Trophoblast cell (in vitro differentiated cells and primary cell): ENCODE measurements at regions not wholly inside any gene's neighbourhood (a gene's known extent, or its start where the extent isn't known, plus 50 kb on each side); places are given as distances from the start of the nearest gene placed in this dataset.

Experiments
- DNase-seq, 2 donors: peaks; one replicate each; pipeline ENCODE4 v3.0.0-alpha.2; 2016
- H2AFZ ChIP-seq: 2 replicates; pipeline ENCODE4 v1.6.1; 2013; ENCODE audit warnings: low read length, moderate library complexity, mild to moderate bottlenecking; ENCODE audit not compliant: insufficient read depth, poor library complexity
- H2AK5ac ChIP-seq: 2 replicates; pipeline ENCODE4 v1.6.1; 2013; ENCODE audit warnings: mild to moderate bottlenecking, low read length
- H2BK120ac ChIP-seq: 2 replicates; pipeline ENCODE4 v1.6.1; 2013; ENCODE audit warnings: low read length, mild to moderate bottlenecking, moderate library complexity; ENCODE audit not compliant: insufficient read depth, poor library complexity
- H2BK12ac ChIP-seq: 2 replicates; pipeline ENCODE4 v1.6.1; 2013; ENCODE audit warnings: mild to moderate bottlenecking, low read length, moderate library complexity
- H2BK5ac ChIP-seq: 2 replicates; pipeline ENCODE4 v1.6.1; 2013; ENCODE audit warnings: low read length, low read depth, moderate library complexity, mild to moderate bottlenecking; ENCODE audit not compliant: poor library complexity
- H3K14ac ChIP-seq: 2 replicates; pipeline ENCODE4 v1.6.1; 2013; ENCODE audit warnings: mild to moderate bottlenecking, low read length
- H3K18ac ChIP-seq: 2 replicates; pipeline ENCODE4 v1.6.1; 2013; ENCODE audit warnings: mild to moderate bottlenecking, low read length
- H3K23ac ChIP-seq: 2 replicates; pipeline ENCODE4 v1.6.1; 2013; ENCODE audit warnings: low read length
- H3K27ac ChIP-seq: 2 replicates; pipeline ENCODE4 v1.5.1; 2013; ENCODE audit warnings: low read depth, mild to moderate bottlenecking, inconsistent platforms, low read length, moderate library complexity
- H3K27me3 ChIP-seq: 2 replicates; pipeline ENCODE4 v1.6.1; 2013; ENCODE audit warnings: inconsistent platforms, mild to moderate bottlenecking, low read length, moderate library complexity; ENCODE audit not compliant: insufficient read depth
- H3K36me3 ChIP-seq, 2 experiments: 1 replicate in 1 of 2; 2 replicates in 1 of 2; pipeline ENCODE4 v1.6.1; 2013; ENCODE audit warnings: low read length in 2 of 2, mild to moderate bottlenecking in 2 of 2, moderate library complexity in 1 of 2; ENCODE audit not compliant: insufficient read depth in 2 of 2, control insufficient read depth in 1 of 2
- H3K4ac ChIP-seq: 2 replicates; pipeline ENCODE4 v1.6.1; 2013; ENCODE audit warnings: low read depth, mild to moderate bottlenecking, low read length, moderate library complexity
- H3K4me1 ChIP-seq, 2 experiments: 1 replicate in 1 of 2; 2 replicates in 1 of 2; pipeline ENCODE4 v1.6.1; 2013; ENCODE audit warnings: low read length in 2 of 2, mild to moderate bottlenecking in 2 of 2, moderate library complexity in 1 of 2; ENCODE audit not compliant: insufficient read depth in 2 of 2, control insufficient read depth in 1 of 2
- H3K4me2 ChIP-seq: 2 replicates; pipeline ENCODE4 v1.6.1; 2013; ENCODE audit warnings: inconsistent platforms, mild to moderate bottlenecking, low read length, moderate library complexity
- H3K4me3 ChIP-seq: 2 replicates; pipeline ENCODE4 v1.5.1; 2013; ENCODE audit warnings: mild to moderate bottlenecking, low read depth, low read length, inconsistent platforms
- H3K79me1 ChIP-seq: one replicate; pipeline ENCODE4 v1.6.1; 2013; ENCODE audit warnings: low read length
- H3K79me2 ChIP-seq: 2 replicates; pipeline ENCODE4 v1.6.1; 2013; ENCODE audit warnings: low read length, mild to moderate bottlenecking; ENCODE audit not compliant: control insufficient read depth, insufficient read depth, poor library complexity
- H3K9ac ChIP-seq: 2 replicates; pipeline ENCODE4 v1.6.1; 2013; ENCODE audit warnings: mild to moderate bottlenecking, low read length
- H3K9me3 ChIP-seq: 2 replicates; pipeline ENCODE4 v1.6.1; 2013; ENCODE audit warnings: low read depth, mild to moderate bottlenecking, control low read depth, inconsistent platforms, low read length; ENCODE audit not compliant: insufficient read depth
- H4K12ac ChIP-seq: 2 replicates; pipeline ENCODE4 v1.6.1; 2013; ENCODE audit warnings: low read depth, mild to moderate bottlenecking, low read length, moderate library complexity
- H4K8ac ChIP-seq: 2 replicates; pipeline ENCODE4 v1.6.1; 2013; ENCODE audit warnings: low read depth, mild to moderate bottlenecking, low read length, moderate library complexity
- H4K91ac ChIP-seq: one replicate; pipeline ENCODE4 v1.6.1; 2013; ENCODE audit warnings: low read depth, mild to moderate bottlenecking, low read length, moderate library complexity
- WGBS: extraction: QIAGEN DNeasy Blood & Tissue Kit; methylation state at CpG from one replicate; pipeline ENCODE4 v1.1.7; 2013; ENCODE audit warnings: missing lambda C conversion rate; ENCODE audit not compliant: insufficient read length, insufficient coverage; ENCODE audit errors: extremely low coverage; 5-methylcytosine and 5-hydroxymethylcytosine counted together

GRCh38 chr2:37851428-37851827 is 73.7 kb upstream of the RMDN2 start:
- Histone ChIP-seq H3K4ac (no peak overlapping the region), H3K36me3 (no peaks in the 10 kb centered on the region), H2BK5ac (no peak overlapping the region), H3K14ac (no peak overlapping the region), H3K79me1 (no peaks in the 10 kb centered on the region), H4K12ac (no peak overlapping the region), H4K8ac (no peak overlapping the region), H3K18ac (no peak overlapping the region), H3K23ac (no peak overlapping the region), H3K79me2 (no peaks in the 10 kb centered on the region), H3K27me3 (no peaks in the 10 kb centered on the region), H3K4me2 (no peak overlapping the region), H3K4me1 (peaks cover 0 to 2% of the 10 kb centered on the region in 2 experiments), H4K91ac (no peak overlapping the region), H3K4me3 (no peak overlapping the region), H2AK5ac (no peak overlapping the region), H3K9ac (no peak overlapping the region), H2AFZ (no peak overlapping the region), H2BK12ac (no peak overlapping the region), H3K27ac (no peak overlapping the region), H3K9me3 (no peaks in the 10 kb centered on the region), H2BK120ac (no peak overlapping the region)
- no peak for DNase-seq
- WGBS = no CpG with 5 or more reads among the region's 4 CpGs

DNA sequence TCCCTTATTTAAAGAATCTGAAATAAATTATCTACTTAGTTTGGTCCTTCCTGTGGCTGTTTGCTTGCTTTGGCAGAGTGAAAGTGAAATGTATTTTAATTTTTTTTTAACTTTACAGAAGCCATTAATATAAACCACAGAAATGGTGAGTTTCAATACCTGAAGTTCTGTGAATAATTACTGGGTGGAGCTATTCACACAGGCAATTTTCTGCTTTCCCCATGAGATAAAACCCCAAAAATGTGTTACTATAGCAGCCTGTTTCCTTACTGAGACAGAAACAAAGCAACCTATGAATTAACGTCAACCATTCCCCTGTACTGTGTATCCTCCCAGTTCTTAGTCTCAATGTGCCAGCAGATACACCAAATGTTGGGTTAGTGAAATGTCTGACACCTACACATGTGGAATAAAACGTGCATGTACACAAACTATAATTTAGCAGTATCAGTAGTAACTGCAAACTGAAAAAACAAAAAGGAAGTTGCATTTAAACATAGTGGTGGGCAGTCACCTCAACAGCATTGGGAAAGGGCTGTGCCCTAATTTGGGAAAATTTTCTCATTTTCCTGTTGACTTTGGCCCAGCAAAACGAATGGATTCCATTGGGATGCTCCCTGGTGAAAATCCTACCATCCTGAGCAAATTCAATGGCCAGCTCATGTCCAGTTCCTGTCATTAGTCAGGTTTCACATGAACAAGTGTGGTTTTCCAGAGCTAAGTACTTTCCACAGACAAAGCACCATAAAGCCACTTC is 73.1 kb upstream of the RMDN2 start:
- DNase-seq = no peak
- WGBS = no CpG with 5 or more reads among the region's 3 CpGs
- no peak overlapping the region for H3K9ac ChIP-seq
- H3K4me1 ChIP-seq = peaks cover 0 to 2% of the 10 kb centered on the region in 2 experiments
- no peak overlapping the region for H3K4ac ChIP-seq
- no peak overlapping the region for H4K12ac ChIP-seq
- H3K27ac ChIP-seq = no peak overlapping the region
- no peaks in the 10 kb centered on the region for H3K79me1 ChIP-seq
- H3K79me2 ChIP-seq = no peaks in the 10 kb centered on the region
- H2BK5ac ChIP-seq = no peak overlapping the region
- H4K8ac ChIP-seq = no peak overlapping the region
- no peak overlapping the region for H3K4me2 ChIP-seq
- no peak overlapping the region for H2AFZ ChIP-seq
- no peaks in the 10 kb centered on the region for H3K36me3 ChIP-seq
- no peak overlapping the region for H3K18ac ChIP-seq
- H3K4me3 ChIP-seq = no peak overlapping the region
- H2BK12ac ChIP-seq = no peak overlapping the region
- no peaks in the 10 kb centered on the region for H3K9me3 ChIP-seq
- H3K27me3 ChIP-seq = no peaks in the 10 kb centered on the region
- no peak overlapping the region for H3K23ac ChIP-seq
- H4K91ac ChIP-seq = no peak overlapping the region
- H2BK120ac ChIP-seq = no peak overlapping the region
- no peak overlapping the region for H2AK5ac ChIP-seq
- H3K14ac ChIP-seq = no peak overlapping the region

GRCh38 chr2:37852585-37853014 is 72.5 kb upstream of the RMDN2 start:
- H3K4me1 ChIP-seq = peaks cover 0 to 3% of the 10 kb centered on the region in 2 experiments
- no CpG with 5 or more reads among the region's 1 CpG for WGBS
- no peak overlapping the region for H2BK12ac ChIP-seq
- no peak overlapping the region for H2AK5ac ChIP-seq
- no peak overlapping the region for H3K9ac ChIP-seq
- H3K27me3 ChIP-seq = no peaks in the 10 kb centered on the region
- H3K27ac ChIP-seq = no peak overlapping the region
- no peak overlapping the region for H4K8ac ChIP-seq
- no peak overlapping the region for H4K91ac ChIP-seq
- no peak overlapping the region for H2BK120ac ChIP-seq
- H3K14ac ChIP-seq = no peak overlapping the region
- no peak overlapping the region for H2BK5ac ChIP-seq
- H3K36me3 ChIP-seq = no peaks in the 10 kb centered on the region
- H2AFZ ChIP-seq = no peak overlapping the region
- no peak overlapping the region for H4K12ac ChIP-seq
- no peaks in the 10 kb centered on the region for H3K79me1 ChIP-seq
- no peak overlapping the region for H3K18ac ChIP-seq
- H3K79me2 ChIP-seq = no peaks in the 10 kb centered on the region
- H3K23ac ChIP-seq = no peak overlapping the region
- no peaks in the 10 kb centered on the region for H3K9me3 ChIP-seq
- no peak overlapping the region for H3K4me2 ChIP-seq
- no peak overlapping the region for H3K4me3 ChIP-seq
- no peak overlapping the region for H3K4ac ChIP-seq
- DNase-seq = no peak

- no peak overlapping the region for H4K12ac ChIP-seq
- H2BK120ac ChIP-seq = no peak overlapping the region
- H2AFZ ChIP-seq = no peak overlapping the region
- H4K8ac ChIP-seq = no peak overlapping the region
- H3K23ac ChIP-seq = no peak overlapping the region
- H3K36me3 ChIP-seq = no peaks in the 10 kb centered on the region
- no peak overlapping the region for H4K91ac ChIP-seq
- no peak overlapping the region for H3K4me3 ChIP-seq
- peaks cover 9% of the 10 kb centered on the region for H3K9me3 ChIP-seq
- no peak for DNase-seq
- no peaks in the 10 kb centered on the region for H3K79me2 ChIP-seq
- H3K4me2 ChIP-seq = no peak overlapping the region
- H3K9ac ChIP-seq = no peak overlapping the region
- H3K27ac ChIP-seq = no peak overlapping the region
- no peak overlapping the region for H2AK5ac ChIP-seq
- no peak overlapping the region for H2BK5ac ChIP-seq
- no peak overlapping the region for H3K18ac ChIP-seq
- H3K79me1 ChIP-seq = no peaks in the 10 kb centered on the region
- no peak overlapping the region for H2BK12ac ChIP-seq
- no peak overlapping the region for H3K4ac ChIP-seq
- H3K4me1 ChIP-seq = peaks cover 2 to 11% of the 10 kb centered on the region in 2 experiments
- WGBS = no CpG with 5 or more reads among the region's 7 CpGs
- H3K27me3 ChIP-seq = no peaks in the 10 kb centered on the region
- H3K14ac ChIP-seq = no peak overlapping the region
Observed at GRCh38 chr2:37854676-37855282, 70.3 kb upstream of the RMDN2 start.
